Left lung (tissue), 4 donors: ENCODE measurements at regions not wholly inside any gene's neighbourhood (a gene's known extent, or its start where the extent isn't known, plus 50 kb on each side); places are given as distances from the start of the nearest gene placed in this dataset.
A peak's percentile ranks its signal among the peaks of the same experiment; 100 is the strongest.

Experiments
- ATAC-seq: fragments of 200-7000 bp; cut with Tn5 transposase; one replicate; pipeline ENCODE4 v1.9.1; 2020; ENCODE audit warnings: moderate library complexity
- DNase-seq, 4 donors: peaks; one replicate each; pipeline ENCODE4 v3.0.0-alpha.2; 2013 to 2020
- H3K27ac ChIP-seq, 2 donors: fragments of 200-600 bp; sonication (generic) in 1 of 2; one replicate each; pipeline versions ENCODE4 v1.5.0 to v1.8.0; 2020 to 2021
- H3K27me3 ChIP-seq, 2 donors: fragments of 200-600 bp; sonication (generic) in 1 of 2; one replicate each; pipeline versions ENCODE4 v1.5.0 to v1.8.0; 2020 to 2021
- H3K36me3 ChIP-seq, 2 donors: fragments of 200-600 bp; sonication (generic) in 1 of 2; one replicate each; pipeline versions ENCODE4 v1.5.0 to v1.8.0; 2020 to 2021
- H3K4me1 ChIP-seq, 2 donors: fragments of 200-600 bp; one replicate each; pipeline ENCODE4 v1.8.0; 2021
- H3K4me3 ChIP-seq, 2 donors: fragments of 200-600 bp; sonication (generic) in 1 of 2; one replicate each; pipeline versions ENCODE4 v1.5.0 to v1.8.0; 2020 to 2021; ENCODE audit warnings: mild to moderate bottlenecking in 1 of 2
- H3K9me3 ChIP-seq, 2 donors: fragments of 200-600 bp; sonication (generic) in 1 of 2; one replicate each; pipeline versions ENCODE4 v1.5.0 to v1.8.0; 2020 to 2021
- CTCF ChIP-seq, 2 donors: fragments of 200-600 bp; sonication (generic) in 1 of 2; IDR thresholded peaks; one replicate each; pipeline versions ENCODE4 v1.5.0 to v1.8.0; 2021; ENCODE audit warnings: antibody characterized with exemption in 2 of 2
- intact Hi-C, 2 donors: fragments of 100-400 bp; cut with DNase I; formaldehyde crosslinking; loops; one replicate each; pipeline versions ENCODE4 v1.11.2 to v1.14.2; 2022
- donor health status: DM: no; HTN: yes; CAD: no.
- donor health status: DM: no; HTN: no; CAD: no.

GRCh38 chr4:186819342-186820086 is 95.9 kb upstream of the FAT1 start:
- Histone ChIP-seq H3K27me3 (no peaks in the 10 kb centered on the region), H3K4me1 (no peaks in the 10 kb centered on the region), H3K27ac (no peak overlapping the region), H3K4me3 (no peak overlapping the region), H3K36me3 (no peaks in the 10 kb centered on the region), H3K9me3 (no peaks in the 10 kb centered on the region)
- intact Hi-C loops: no loop called here
- TF ChIP-seq CTCF (IDR thresholded peaks at IDR 0.05): no peak
- DNase-seq: no peak
- no peak for ATAC-seq

- peak in 2 of 4 donors; percentile 40 to 58 for DNase-seq
- no peak for TF ChIP-seq CTCF (IDR thresholded peaks at IDR 0.05)
- H3K4me3 ChIP-seq: no peak overlapping the region
Observed at GRCh38 chr4:186820391-186820891, 96.8 kb upstream of the FAT1 start.

GRCh38 chr4:186823989-186824388 is 100.3 kb upstream of the FAT1 start:
- no peaks in the 10 kb centered on the region for H3K27me3 ChIP-seq
- H3K4me3 ChIP-seq: no peak overlapping the region
- no peaks in the 10 kb centered on the region for H3K9me3 ChIP-seq
- TF ChIP-seq CTCF (IDR thresholded peaks at IDR 0.05): no peak
- ATAC-seq (no peak), DNase-seq (no peak)
- H3K27ac ChIP-seq: no peak overlapping the region
- intact Hi-C loops: no loop called here
- no peaks in the 10 kb centered on the region for H3K36me3 ChIP-seq
- H3K4me1 ChIP-seq: no peaks in the 10 kb centered on the region

More at GRCh38 chr4:186820391-186820891, 96.8 kb upstream of the FAT1 start:
- H3K9me3 ChIP-seq: no peaks in the 10 kb centered on the region
- H3K27me3 ChIP-seq: no peaks in the 10 kb centered on the region
- no peak overlapping the region for H3K27ac ChIP-seq
- intact Hi-C loops: no loop called here
- no peaks in the 10 kb centered on the region for H3K36me3 ChIP-seq
- H3K4me1 ChIP-seq: no peaks in the 10 kb centered on the region
- no peak for ATAC-seq

GRCh38 chr4:186825069-186825468 is 101.4 kb upstream of the FAT1 start:
- Histone ChIP-seq H3K27me3 (no peaks in the 10 kb centered on the region), H3K27ac (no peak overlapping the region), H3K36me3 (no peaks in the 10 kb centered on the region), H3K9me3 (no peaks in the 10 kb centered on the region), H3K4me3 (no peak overlapping the region), H3K4me1 (no peaks in the 10 kb centered on the region)
- TF ChIP-seq CTCF (IDR thresholded peaks at IDR 0.05): no peak
- no peak for ATAC-seq
- intact Hi-C loops: no loop called here
- DNase-seq: no peak

GRCh38 chr4:186826006-186826405 is 102.3 kb upstream of the FAT1 start:
- DNase-seq: no peak
- no peak for TF ChIP-seq CTCF (IDR thresholded peaks at IDR 0.05)
- Histone ChIP-seq H3K4me3 (no peak overlapping the region), H3K36me3 (no peaks in the 10 kb centered on the region), H3K4me1 (no peaks in the 10 kb centered on the region), H3K27me3 (no peaks in the 10 kb centered on the region), H3K9me3 (no peaks in the 10 kb centered on the region), H3K27ac (no peak overlapping the region)
- intact Hi-C loops: no loop called here
- no peak for ATAC-seq
